Endodermal cell (in vitro differentiated cells): ENCODE measurements at regions not wholly inside any gene's neighbourhood (a gene's known extent, or its start where the extent isn't known, plus 50 kb on each side); places are given as distances from the start of the nearest gene placed in this dataset.

Experiments used
- DNase-seq: peaks from one replicate; pipeline ENCODE4 v3.0.0-alpha.2; 2017
- H3K27ac ChIP-seq: 2 replicates; pipeline ENCODE4 v1.5.1; 2013; ENCODE audit warnings: mild to moderate bottlenecking, low read depth, low read length, moderate library complexity
- H3K27me3 ChIP-seq: 2 replicates; pipeline ENCODE4 v1.6.1; 2013; ENCODE audit warnings: mild to moderate bottlenecking, low read length, moderate library complexity; ENCODE audit not compliant: insufficient read depth, control insufficient read depth, poor library complexity, severe bottlenecking
- H3K36me3 ChIP-seq: 2 replicates; pipeline ENCODE4 v1.7.0; 2013; ENCODE audit warnings: mild to moderate bottlenecking, low read length, moderate library complexity; ENCODE audit not compliant: control insufficient read depth, insufficient read depth
- H3K4me1 ChIP-seq: one replicate; pipeline ENCODE4 v1.7.0; 2013; ENCODE audit warnings: low read length; ENCODE audit not compliant: control insufficient read depth, insufficient read depth
- H3K4me3 ChIP-seq: 2 replicates; pipeline ENCODE4 v1.5.1; 2013; ENCODE audit warnings: mild to moderate bottlenecking, low read length, moderate library complexity
- H3K9ac ChIP-seq: 2 replicates; pipeline ENCODE4 v1.6.1; 2013; ENCODE audit warnings: mild to moderate bottlenecking, low read length, moderate library complexity; ENCODE audit not compliant: poor library complexity, severe bottlenecking; ENCODE audit errors: extremely low read depth
- H3K9me3 ChIP-seq: 2 replicates; pipeline ENCODE4 v1.6.1; 2013; ENCODE audit warnings: mild to moderate bottlenecking, low read length, moderate library complexity; ENCODE audit not compliant: control insufficient read depth
- H3K27ac Mint-ChIP-seq: 2 replicates; pipeline ENCODE4 v1.8.0; 2020; ENCODE audit warnings: mixed read lengths
- H3K27me3 Mint-ChIP-seq: 2 replicates; pipeline ENCODE4 v1.8.0; 2021; ENCODE audit warnings: mild to moderate bottlenecking, mixed read lengths; ENCODE audit not compliant: insufficient read depth
- H3K36me3 Mint-ChIP-seq: 2 replicates; pipeline ENCODE4 v1.8.0; 2020; ENCODE audit warnings: low read depth, mixed read lengths
- H3K4me1 Mint-ChIP-seq: 2 replicates; pipeline ENCODE4 v1.8.0; 2020; ENCODE audit warnings: mixed read lengths
- H3K4me3 Mint-ChIP-seq: 2 replicates; pipeline ENCODE4 v1.8.0; 2020; ENCODE audit warnings: mild to moderate bottlenecking, moderate library complexity, mixed read lengths
- H3K9me3 Mint-ChIP-seq: 2 replicates; pipeline ENCODE4 v1.8.0; 2020; ENCODE audit warnings: mild to moderate bottlenecking, mixed read lengths
- CTCF ChIP-seq: fragments of 200-600 bp; sonication (generic); conservative IDR thresholded peaks from 2 replicates; pipeline ENCODE4 v1.5.0; 2021; ENCODE audit warnings: antibody characterized with exemption, mild to moderate bottlenecking
- WGBS, 2 experiments: methylation state at CpG; one replicate each; pipeline versions ENCODE4 v1.1.5 to v1.1.7; 2013; ENCODE audit warnings: missing lambda C conversion rate in 2 of 2, mixed read lengths in 1 of 2; ENCODE audit not compliant: insufficient coverage in 1 of 2, insufficient read length in 1 of 2; 5-methylcytosine and 5-hydroxymethylcytosine counted together

GRCh38 chr3:193933451-193933850 lies 202.5 kb upstream of the HES1 start:
- Histone ChIP-seq H3K36me3 (no peaks in the 10 kb centered on the region), H3K4me3 (no peak overlapping the region), H3K9me3 (no peaks in the 10 kb centered on the region), H3K27ac (no peak overlapping the region), H3K4me1 (no peaks in the 10 kb centered on the region), H3K27me3 (no peaks in the 10 kb centered on the region), H3K9ac (no peak overlapping the region)
- Mint-ChIP-seq H3K36me3 (no peaks in the 10 kb centered on the region), H3K9me3 (no peaks in the 10 kb centered on the region), H3K4me1 (peaks cover 10% of the 10 kb centered on the region), H3K27ac (no peak overlapping the region), H3K27me3 (peaks cover 5% of the 10 kb centered on the region), H3K4me3 (no peak overlapping the region)
- WGBS, 2 experiments, result 98 to 100% methylated on average over 1 of the region's 1 CpG
- TF ChIP-seq CTCF, result no peak
- DNase-seq, result no peak

GRCh38 chr3:193935916-193936315 lies 200.0 kb upstream of the HES1 start:
- WGBS, 2 experiments, result 100% methylated on average over 1 of the region's 1 CpG; no CpG with 5 or more reads in 1 of the 2 experiments
- no peak overlapping the region for H3K9ac ChIP-seq
- H3K27me3 ChIP-seq, result no peaks in the 10 kb centered on the region
- H3K4me1 Mint-ChIP-seq, result peaks cover 15% of the 10 kb centered on the region
- peaks cover 8% of the 10 kb centered on the region for H3K4me1 ChIP-seq
- no peaks in the 10 kb centered on the region for H3K36me3 Mint-ChIP-seq
- no peak overlapping the region for H3K27ac ChIP-seq
- H3K4me3 Mint-ChIP-seq, result no peak overlapping the region
- no peak overlapping the region for H3K27ac Mint-ChIP-seq
- no peaks in the 10 kb centered on the region for H3K36me3 ChIP-seq
- no peak overlapping the region for H3K4me3 ChIP-seq
- no peaks in the 10 kb centered on the region for H3K9me3 ChIP-seq
- H3K9me3 Mint-ChIP-seq, result no peaks in the 10 kb centered on the region
- no peak for TF ChIP-seq CTCF
- DNase-seq, result no peak
- peaks cover 5% of the 10 kb centered on the region for H3K27me3 Mint-ChIP-seq

- 52 to 67% methylated on average over 6 of the region's 6 CpGs for WGBS, 2 experiments
- DNase-seq, result peak; percentile 55
- peaks cover 20% of the 10 kb centered on the region for H3K4me1 Mint-ChIP-seq
These were observed 197.3 kb upstream of the HES1 start for GRCh38 chr3:193938613-193939012.

More at GRCh38 chr3:193938613-193939012, 197.3 kb upstream of the HES1 start:
- Histone ChIP-seq H3K9me3 (no peaks in the 10 kb centered on the region), H3K36me3 (no peaks in the 10 kb centered on the region), H3K27ac (no peak overlapping the region), H3K4me1 (peaks cover 9% of the 10 kb centered on the region), H3K27me3 (no peaks in the 10 kb centered on the region), H3K9ac (no peak overlapping the region), H3K4me3 (no peak overlapping the region)
- Mint-ChIP-seq H3K4me3 (no peak overlapping the region), H3K9me3 (no peaks in the 10 kb centered on the region), H3K36me3 (no peaks in the 10 kb centered on the region), H3K27me3 (peaks cover 4% of the 10 kb centered on the region), H3K27ac (no peak overlapping the region)
- TF ChIP-seq CTCF, result no peak
